K562 (cell line): ENCODE measurements at regions not wholly inside any gene's neighbourhood (a gene's known extent, or its start where the extent isn't known, plus 50 kb on each side); places are given as distances from the start of the nearest gene placed in this dataset.

Source experiments
- ATAC-seq: fragments of 200-7000 bp; cut with Tn5 transposase; 3 replicates; pipeline ENCODE4 v1.9.1; 2020; ENCODE audit warnings: moderate library complexity
- BruUV-seq: library from RNA; stranded (reverse); fragments of 400-500 nt; replicated peaks from 2 replicates; lab custom pipeline; 2021; lab: Mats Ljungman, UMichigan
- CTCF ChIA-PET: fragments of 300-600 bp; formaldehyde crosslinking; extraction: SDS; loops from one replicate; lab custom pipeline; 2021; ENCODE audit warnings: low intra/inter-chr PET ratio; lab: Yijun Ruan, JAX
- POLR2A ChIA-PET: fragments of 300-600, 350-650 bp; sonication (Branson Sonifier 250); formaldehyde crosslinking; extraction: SDS; loops from one replicate; lab custom pipeline; 2021; ENCODE audit warnings: antibody characterized with exemption, inconsistent platforms; lab: Yijun Ruan, JAX
- DNase-seq, 4 experiments: peaks; one replicate each; pipeline versions ENCODE4 v3.0.0 to v3.0.0-alpha.2; 2011 to 2018; ENCODE audit warnings: low spot score in 3 of 4, mixed read lengths in 3 of 4; ENCODE audit errors: extremely low read depth in 1 of 4
- FAIRE-seq: peaks from 2 replicates; lab custom pipeline; 2011; peaks lifted over from hg19 to GRCh38; lab: Jason Lieb, UNC
- H2AFZ ChIP-seq: 2 replicates; pipeline ENCODE4 v1.6.0; 2011; ENCODE audit warnings: low read depth, low read length, control low read depth, inconsistent platforms
- H3K27ac ChIP-seq: fragments of 200-600 bp; 3 replicates; pipeline ENCODE4 v1.8.0; 2011; ENCODE audit warnings: low read depth, mild to moderate bottlenecking, control low read depth, inconsistent platforms, low read length, moderate library complexity, mixed read lengths; ENCODE audit errors: extremely low read depth
- H3K27me3 ChIP-seq, 2 experiments: fragments of 300-600 bp in 1 of 2; 2 replicates in 1 of 2; 3 replicates in 1 of 2; pipeline versions ENCODE4 v1.6.0 to v1.8.0; 2011; ENCODE audit warnings: inconsistent platforms in 2 of 2, low read length in 2 of 2, mild to moderate bottlenecking in 1 of 2, mixed read lengths in 1 of 2, moderate library complexity in 1 of 2; ENCODE audit not compliant: control insufficient read depth in 2 of 2, insufficient read depth in 2 of 2
- H3K36me3 ChIP-seq: fragments of 300-600 bp; 3 replicates; pipeline ENCODE4 v1.8.0; 2011; ENCODE audit warnings: mild to moderate bottlenecking, low read length, inconsistent platforms; ENCODE audit not compliant: control insufficient read depth, insufficient read depth
- H3K4me1 ChIP-seq, 2 experiments: fragments of 200-600 bp in 1 of 2; replicated peaks in 1 of 2; 2 replicates in 1 of 2; 3 replicates in 1 of 2; pipeline versions ENCODE4 v1.5.1 to v1.8.0; 2011; ENCODE audit warnings: inconsistent platforms in 2 of 2, low read length in 2 of 2, mild to moderate bottlenecking in 1 of 2, mixed read lengths in 1 of 2, moderate library complexity in 1 of 2; ENCODE audit not compliant: control insufficient read depth in 2 of 2, insufficient read depth in 2 of 2
- H3K4me2 ChIP-seq: 2 replicates; pipeline ENCODE4 v1.6.1; 2011; ENCODE audit warnings: low read length, control low read depth, inconsistent platforms, mixed read lengths; ENCODE audit not compliant: insufficient read depth
- H3K4me3 ChIP-seq: fragments of 200-600 bp; sonication (generic), shearing (Covaris generic); 2 replicates; pipeline ENCODE4 v1.5.1; 2016; ENCODE audit warnings: control low read depth, inconsistent platforms
- H3K79me2 ChIP-seq: fragments of 200-600 bp; 3 replicates; pipeline ENCODE4 v1.8.0; 2011; ENCODE audit warnings: low read length, inconsistent platforms; ENCODE audit not compliant: control insufficient read depth, insufficient read depth
- H3K9ac ChIP-seq, 2 experiments: 2 replicates each; pipeline versions ENCODE4 v1.6.0 to v1.6.1; 2011; ENCODE audit warnings: low read depth in 2 of 2, low read length in 2 of 2, control low read depth in 1 of 2, inconsistent platforms in 1 of 2, mild to moderate bottlenecking in 1 of 2, mixed read lengths in 1 of 2; ENCODE audit not compliant: insufficient read depth in 1 of 2
- H3K9me1 ChIP-seq: one replicate; pipeline ENCODE4 v1.6.0; 2011; ENCODE audit warnings: inconsistent platforms, mild to moderate bottlenecking, low read length, moderate library complexity; ENCODE audit not compliant: control insufficient read depth, insufficient read depth
- H3K9me3 ChIP-seq: replicated peaks from 2 replicates; pipeline ENCODE4 v1.5.1; 2011; ENCODE audit warnings: low read depth, low read length, inconsistent platforms; ENCODE audit not compliant: control insufficient read depth, insufficient read depth
- H4K20me1 ChIP-seq: replicated peaks from 2 replicates; pipeline ENCODE4 v1.6.1; 2011; ENCODE audit warnings: low read length, inconsistent platforms, mixed read lengths; ENCODE audit not compliant: control insufficient read depth, insufficient read depth
- DIDO1 ChIP-seq: fragments of 450-650 bp; IDR thresholded peaks from 2 replicates; pipeline ENCODE4 v1.6.1; 2016; ENCODE audit warnings: low read depth, missing biosample characterization, missing genetic modification characterization
- FUS ChIP-seq: fragments of 200-400 bp; formaldehyde crosslinking; optimal IDR thresholded peaks from 2 replicates; pipeline ENCODE3; 2017; ENCODE audit warnings: low read depth, low read length
- KDM5B ChIP-seq: fragments of 200-600 bp; sonication (generic); IDR thresholded peaks from 2 replicates; pipeline ENCODE4 v1.6.1; 2012; ENCODE audit warnings: low read depth, mild to moderate bottlenecking, moderate library complexity, low read length, control low read depth, inconsistent platforms; ENCODE audit not compliant: insufficient replicate concordance
- NFIX ChIP-seq: fragments of 250-450 bp; sonication (Bioruptor Pico); IDR thresholded peaks from 2 replicates; pipeline ENCODE4 v1.4.0; 2020; ENCODE audit warnings: low read depth, mild to moderate bottlenecking, moderate library complexity
- POLR3A ChIP-seq: IDR thresholded peaks from 2 replicates; pipeline ENCODE4 v1.6.1; 2011; ENCODE audit warnings: borderline replicate concordance, mild to moderate bottlenecking, moderate library complexity; ENCODE audit not compliant: insufficient read length, insufficient read depth; ENCODE audit errors: extremely low read depth
- PRMT5 ChIP-seq: sonication (generic); formaldehyde crosslinking; IDR thresholded peaks from 2 replicates; pipeline ENCODE4 v1.5.0; 2020; ENCODE audit warnings: missing genetic modification reagents
- PTTG1 ChIP-seq: fragments of 450-650 bp; IDR thresholded peaks from 2 replicates; pipeline ENCODE4 v1.6.1; 2016; ENCODE audit warnings: low read depth, mild to moderate bottlenecking, missing genetic modification characterization, missing compliant biosample characterization
- RBM39 ChIP-seq: fragments of 200-400 bp; formaldehyde crosslinking; optimal IDR thresholded peaks from 2 replicates; pipeline ENCODE3; 2018; ENCODE audit warnings: low read depth, low read length
- SIRT6 ChIP-seq: IDR thresholded peaks from one replicate; pipeline ENCODE4 v1.6.1; 2012; ENCODE audit warnings: low read depth, mild to moderate bottlenecking, control low read depth, inconsistent platforms, low read length, moderate library complexity
- SNIP1 ChIP-seq: fragments of 450-650 bp; IDR thresholded peaks from 2 replicates; pipeline ENCODE4 v1.7.1; 2017; ENCODE audit warnings: low read depth, mild to moderate bottlenecking
- SP1 ChIP-seq: sonication (generic); formaldehyde crosslinking; IDR thresholded peaks from 2 replicates; pipeline ENCODE4 v1.8.1; 2022; ENCODE audit warnings: mild to moderate bottlenecking, missing genetic modification reagents
- SP2 ChIP-seq: IDR thresholded peaks from 2 replicates; pipeline ENCODE4 v1.6.1; 2011; ENCODE audit warnings: mild to moderate bottlenecking, low read depth, low read length, moderate library complexity; ENCODE audit not compliant: poor library complexity, severe bottlenecking; ENCODE audit errors: extremely low read depth
- TAF7 ChIP-seq: fragments of 450-650 bp; IDR thresholded peaks from 2 replicates; pipeline ENCODE4 v1.6.1; 2016; ENCODE audit warnings: missing genetic modification characterization, missing compliant biosample characterization
- ZNF408 ChIP-seq: fragments of 250-450 bp; sonication (Bioruptor Pico); IDR thresholded peaks from 2 replicates; pipeline ENCODE4 v1.4.0; 2020; ENCODE audit warnings: low read depth, mild to moderate bottlenecking, moderate library complexity
- ZNF444 ChIP-seq: fragments of 250-450 bp; sonication (Bioruptor Pico); IDR thresholded peaks from 2 replicates; pipeline ENCODE4 v1.4.0; 2020; ENCODE audit warnings: mild to moderate bottlenecking, moderate library complexity
- WGBS: fragments of 100-300 bp; shearing (Covaris generic); methylation state at CpG from one replicate; pipeline ENCODE4 v1.1.6; 2016; ENCODE audit warnings: low coverage, mixed read lengths; ENCODE audit not compliant: insufficient coverage; ENCODE audit errors: missing lambda C conversion rate; 5-methylcytosine and 5-hydroxymethylcytosine counted together
- in situ Hi-C: fragments of 300-500 bp; cut with MboI; formaldehyde crosslinking; loops from 4 replicates; pipeline ENCODE4 v1.15.0; 2018; ENCODE audit warnings: inconsistent platforms, mixed read lengths
- intact Hi-C: fragments of 100-400 bp; cut with micrococcal nuclease; formaldehyde crosslinking; loops from 2 replicates; pipeline ENCODE4 v1.14.2; 2022
- TF ChIP-seq, protein P1 (sequence below): fragments of 450-650 bp; IDR thresholded peaks from 2 replicates; pipeline ENCODE4 v1.6.1; 2016; ENCODE audit warnings: borderline replicate concordance
- TF ChIP-seq, protein P2 (sequence below): fragments of 250-450 bp; sonication (Bioruptor Pico); IDR thresholded peaks from 2 replicates; pipeline ENCODE4 v1.5.0; 2021; ENCODE audit warnings: mild to moderate bottlenecking, borderline replicate concordance
- TF ChIP-seq, protein P3 (sequence below): sonication (generic); formaldehyde crosslinking; IDR thresholded peaks from 2 replicates; pipeline ENCODE4 v1.8.1; 2022; ENCODE audit warnings: missing genetic modification reagents

DNA sequence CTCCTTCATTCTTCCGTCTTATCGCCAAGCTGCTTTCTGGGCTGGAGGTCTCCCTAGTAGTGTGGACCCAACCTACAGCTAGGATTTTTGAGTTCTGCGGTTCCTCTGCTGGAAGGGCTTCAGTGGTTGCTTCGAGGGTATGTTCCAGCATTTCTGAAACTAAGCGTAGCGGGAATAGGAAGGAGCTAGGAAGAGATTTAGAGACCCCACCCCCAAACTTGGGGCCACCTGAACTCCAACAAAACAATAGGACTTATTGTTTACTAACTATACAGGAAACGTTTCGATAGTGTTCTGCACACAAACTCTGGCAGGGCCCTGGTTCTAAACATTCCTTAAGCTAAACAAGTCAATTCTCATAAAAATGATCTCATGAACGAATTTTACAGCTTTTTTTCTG lies 346.7 kb downstream of the PLK2 start:
- WGBS: 19% methylated on average over 9 of the region's 9 CpGs
- no peak for ATAC-seq
- no peak for TF ChIP-seq KDM5B
- no peak for TF ChIP-seq PRMT5 (CRISPR knock-in tag)
- TF ChIP-seq FUS: no peak
- no peak for TF ChIP-seq ZNF408 (CRISPR knock-in tag)
- TF ChIP-seq POLR3A: no peak
- no peak for TF ChIP-seq ZNF444 (CRISPR knock-in tag)
- TF ChIP-seq, protein P1, sequence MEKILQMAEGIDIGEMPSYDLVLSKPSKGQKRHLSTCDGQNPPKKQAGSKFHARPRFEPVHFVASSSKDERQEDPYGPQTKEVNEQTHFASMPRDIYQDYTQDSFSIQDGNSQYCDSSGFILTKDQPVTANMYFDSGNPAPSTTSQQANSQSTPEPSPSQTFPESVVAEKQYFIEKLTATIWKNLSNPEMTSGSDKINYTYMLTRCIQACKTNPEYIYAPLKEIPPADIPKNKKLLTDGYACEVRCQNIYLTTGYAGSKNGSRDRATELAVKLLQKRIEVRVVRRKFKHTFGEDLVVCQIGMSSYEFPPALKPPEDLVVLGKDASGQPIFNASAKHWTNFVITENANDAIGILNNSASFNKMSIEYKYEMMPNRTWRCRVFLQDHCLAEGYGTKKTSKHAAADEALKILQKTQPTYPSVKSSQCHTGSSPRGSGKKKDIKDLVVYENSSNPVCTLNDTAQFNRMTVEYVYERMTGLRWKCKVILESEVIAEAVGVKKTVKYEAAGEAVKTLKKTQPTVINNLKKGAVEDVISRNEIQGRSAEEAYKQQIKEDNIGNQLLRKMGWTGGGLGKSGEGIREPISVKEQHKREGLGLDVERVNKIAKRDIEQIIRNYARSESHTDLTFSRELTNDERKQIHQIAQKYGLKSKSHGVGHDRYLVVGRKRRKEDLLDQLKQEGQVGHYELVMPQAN: no peak
- TF ChIP-seq PTTG1: no peak
- no peak for TF ChIP-seq RBM39
- no peak for TF ChIP-seq SP1 (CRISPR knock-in tag)
- TF ChIP-seq TAF7 (tag): no peak
- no peak for TF ChIP-seq NFIX (CRISPR knock-in tag)
- TF ChIP-seq DIDO1 (tag): no peak
- TF ChIP-seq, protein P2, sequence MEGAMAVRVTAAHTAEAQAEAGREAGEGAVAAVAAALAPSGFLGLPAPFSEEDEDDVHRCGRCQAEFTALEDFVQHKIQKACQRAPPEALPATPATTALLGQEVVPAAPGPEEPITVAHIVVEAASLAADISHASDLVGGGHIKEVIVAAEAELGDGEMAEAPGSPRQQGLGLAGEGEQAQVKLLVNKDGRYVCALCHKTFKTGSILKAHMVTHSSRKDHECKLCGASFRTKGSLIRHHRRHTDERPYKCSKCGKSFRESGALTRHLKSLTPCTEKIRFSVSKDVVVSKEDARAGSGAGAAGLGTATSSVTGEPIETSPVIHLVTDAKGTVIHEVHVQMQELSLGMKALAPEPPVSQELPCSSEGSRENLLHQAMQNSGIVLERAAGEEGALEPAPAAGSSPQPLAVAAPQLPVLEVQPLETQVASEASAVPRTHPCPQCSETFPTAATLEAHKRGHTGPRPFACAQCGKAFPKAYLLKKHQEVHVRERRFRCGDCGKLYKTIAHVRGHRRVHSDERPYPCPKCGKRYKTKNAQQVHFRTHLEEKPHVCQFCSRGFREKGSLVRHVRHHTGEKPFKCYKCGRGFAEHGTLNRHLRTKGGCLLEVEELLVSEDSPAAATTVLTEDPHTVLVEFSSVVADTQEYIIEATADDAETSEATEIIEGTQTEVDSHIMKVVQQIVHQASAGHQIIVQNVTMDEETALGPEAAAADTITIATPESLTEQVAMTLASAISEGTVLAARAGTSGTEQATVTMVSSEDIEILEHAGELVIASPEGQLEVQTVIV (CRISPR knock-in tag): no peak
- no peak for TF ChIP-seq SNIP1
- no peak for TF ChIP-seq SP2
- TF ChIP-seq, protein P3, sequence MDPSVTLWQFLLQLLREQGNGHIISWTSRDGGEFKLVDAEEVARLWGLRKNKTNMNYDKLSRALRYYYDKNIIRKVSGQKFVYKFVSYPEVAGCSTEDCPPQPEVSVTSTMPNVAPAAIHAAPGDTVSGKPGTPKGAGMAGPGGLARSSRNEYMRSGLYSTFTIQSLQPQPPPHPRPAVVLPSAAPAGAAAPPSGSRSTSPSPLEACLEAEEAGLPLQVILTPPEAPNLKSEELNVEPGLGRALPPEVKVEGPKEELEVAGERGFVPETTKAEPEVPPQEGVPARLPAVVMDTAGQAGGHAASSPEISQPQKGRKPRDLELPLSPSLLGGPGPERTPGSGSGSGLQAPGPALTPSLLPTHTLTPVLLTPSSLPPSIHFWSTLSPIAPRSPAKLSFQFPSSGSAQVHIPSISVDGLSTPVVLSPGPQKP (CRISPR knock-in tag): no peak
- TF ChIP-seq SIRT6: no peak

More for the DNA sequence above, 346.7 kb downstream of the PLK2 start:
- no peaks in the 10 kb centered on the region; a peak in 1 of 5 replicates for H3K4me1 ChIP-seq
- ChIA-PET POLR2A (no interaction called here), CTCF (no interaction called here)
- no peaks in the 10 kb centered on the region for H3K9me3 ChIP-seq
- no TSS peak for BruUV-seq
- no peaks in the 10 kb centered on the region for H3K79me2 ChIP-seq
- no peak overlapping the region for H3K9ac ChIP-seq
- FAIRE-seq (no peak), DNase-seq (no peak)
- in situ Hi-C loops (no loop called here), intact Hi-C loops (no loop called here)
- no peaks in the 10 kb centered on the region for H3K9me1 ChIP-seq
- H3K4me3 ChIP-seq: no peak overlapping the region
- H3K36me3 ChIP-seq: no peaks in the 10 kb centered on the region
- H3K4me2 ChIP-seq: no peak overlapping the region
- H4K20me1 ChIP-seq: no peaks in the 10 kb centered on the region
- H3K27ac ChIP-seq: no peak overlapping the region
- no peaks in the 10 kb centered on the region for H3K27me3 ChIP-seq
- no peak overlapping the region for H2AFZ ChIP-seq
